ENCODE measurements at regions not wholly inside any gene's neighbourhood (a gene's known extent, or its start where the extent isn't known, plus 50 kb on each side); places are given as distances from the start of the nearest gene placed in this dataset.
A peak's percentile ranks its signal among the peaks of the same experiment; 100 is the strongest.

- TF ChIP-seq ZBTB49 (CRISPR knock-in tag; IDR thresholded peaks at IDR 0.05; ENCODE audit: borderline replicate concordance) = no peak
These were observed 366.5 kb downstream of the TAF11L14 start (continued) for GRCh38 chr5:18000744-18001143.

- FAIRE-seq (no peak), ATAC-seq (no peak), DNase-seq (ENCODE audit: low spot score) (no peak)
- Histone ChIP-seq H3K36me3 (replicated peaks in 1 of 2; ENCODE audit: control insufficient read depth in 1 of 2, insufficient read depth in 2 of 2, low read length in 2 of 2) (no peaks in the 10 kb centered on the region), H3K27ac (ENCODE audit: extremely low read length, insufficient read depth, low read length) (no peak overlapping the region), H2AFZ (ENCODE audit: low read length) (no peak overlapping the region), H3K4me2 (ENCODE audit: low read depth, low read length) (no peak overlapping the region), H3K4me3 (replicated peaks in 1 of 3; ENCODE audit: insufficient read depth in 1 of 3, low read depth in 2 of 3, low read length in 3 of 3) (no peak overlapping the region), H3K4me1 (ENCODE audit: insufficient read depth, low read length) (no peaks in the 10 kb centered on the region), H3K79me2 (ENCODE audit: insufficient read depth, low read length) (no peaks in the 10 kb centered on the region), H3K9me3 (ENCODE audit: low read length) (peaks cover 82% of the 10 kb centered on the region), H3K27me3 (ENCODE audit: control insufficient read depth in 1 of 2, insufficient read depth in 2 of 2, low read length in 2 of 2) (no peaks in the 10 kb centered on the region), H4K20me1 (ENCODE audit: insufficient read depth, low read length) (no peaks in the 10 kb centered on the region), H3K9ac (ENCODE audit: insufficient read depth, low read depth, low read length) (no peak overlapping the region)
- in situ Hi-C loops (cut with HindIII; ENCODE audit: extremely low pct_ligation_motif_present, low pct_unique_long_range_greater_than_20kb) = no loop called here
- TF ChIP-seq ATF7 (IDR thresholded peaks at IDR 0.05) (peak; percentile 72), ATF7 (CRISPR knock-in tag; IDR thresholded peaks at IDR 0.05) (no peak), HNRNPLL (IDR thresholded peaks at IDR 0.05; ENCODE audit: low read depth, low read length, poor library complexity, severe bottlenecking) (no peak), NR0B2 (CRISPR knock-in tag; IDR thresholded peaks at IDR 0.05) (no peak)
- ChIA-PET CTCF (ENCODE audit: low intra/inter-chr PET ratio, low total read pairs) (no interaction called here), POLR2A (no interaction called here)
- BruUV-seq (replicated peaks) = no TSS peak
- intact Hi-C loops (cut with micrococcal nuclease; ENCODE audit: unreplicated experiment) = no loop called here
These were observed 369.1 kb downstream of the TAF11L14 start for GRCh38 chr5:18003312-18003711.

Measured in HepG2 (cell line).